Mucosa of rectum (tissue), 2 donors: ENCODE measurements at regions not wholly inside any gene's neighbourhood (a gene's known extent, or its start where the extent isn't known, plus 50 kb on each side); places are given as distances from the start of the nearest gene placed in this dataset.
"Not testable (repeated sequence)": the region's sequence is repeated elsewhere in the genome, so short reads cannot be mapped to it uniquely, and the experiment has no call there.

Experiments
- H3K27ac ChIP-seq, 2 donors: one replicate each; pipeline ENCODE4 v1.7.0; 2013; ENCODE audit warnings: inconsistent platforms in 2 of 2, low read depth in 2 of 2, low read length in 2 of 2
- H3K27me3 ChIP-seq, 2 donors: one replicate each; pipeline ENCODE4 v1.7.0; 2013; ENCODE audit warnings: low read length in 2 of 2; ENCODE audit not compliant: control insufficient read depth in 2 of 2, insufficient read depth in 2 of 2
- H3K36me3 ChIP-seq, 2 donors: one replicate each; pipeline ENCODE4 v1.7.0; 2013; ENCODE audit warnings: low read length in 2 of 2; ENCODE audit not compliant: control insufficient read depth in 2 of 2, insufficient read depth in 2 of 2
- H3K4me1 ChIP-seq, 2 donors: one replicate each; pipeline ENCODE4 v1.7.0; 2013; ENCODE audit warnings: low read length in 2 of 2, mild to moderate bottlenecking in 1 of 2; ENCODE audit not compliant: control insufficient read depth in 2 of 2, insufficient read depth in 2 of 2
- H3K4me3 ChIP-seq, 2 donors: one replicate each; pipeline ENCODE4 v1.7.0; 2013; ENCODE audit warnings: low read length in 2 of 2
- H3K9ac ChIP-seq, 2 donors: one replicate each; pipeline ENCODE4 v1.7.0; 2013; ENCODE audit warnings: low read length in 2 of 2, low read depth in 1 of 2, mild to moderate bottlenecking in 1 of 2
- H3K9me3 ChIP-seq, 2 donors: one replicate each; pipeline ENCODE4 v1.7.0; 2013; ENCODE audit warnings: low read length in 2 of 2; ENCODE audit not compliant: control insufficient read depth in 2 of 2
- donor health status: healthy.
- donor health status: Normal muscosa, but diverticular disease.

DNA sequence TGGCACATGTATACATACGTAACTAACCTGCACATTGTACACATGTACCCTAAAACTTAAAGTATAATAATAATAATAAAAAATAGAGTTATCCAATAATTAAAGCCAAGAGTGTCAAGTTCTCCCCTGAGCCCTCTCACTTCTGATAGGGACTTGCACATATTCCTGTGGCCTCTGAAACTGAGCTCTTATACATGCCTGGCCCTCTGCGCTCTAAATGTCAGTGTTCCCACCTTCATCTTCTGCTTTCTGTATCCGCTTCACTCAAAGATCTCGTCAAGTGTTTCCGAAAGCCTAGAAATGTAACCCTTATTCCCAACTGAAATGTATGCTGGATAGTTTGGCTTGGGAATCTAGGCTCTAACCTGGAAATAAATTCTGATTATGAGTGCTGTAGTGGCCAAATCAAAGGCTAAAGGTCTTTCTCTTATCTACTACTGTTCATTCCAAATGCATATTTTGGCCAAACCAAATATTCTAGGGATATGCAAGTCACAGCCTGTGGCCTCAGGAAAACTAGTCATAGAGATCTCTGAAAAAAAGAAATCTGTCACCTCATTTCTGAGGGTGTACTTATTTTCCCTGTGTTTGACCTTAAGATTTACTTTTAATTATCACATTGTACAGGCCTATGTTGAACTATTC is 99.5 kb upstream of the LYPLAL1 start:
- Histone ChIP-seq H3K9ac (no peak overlapping the region), H3K27me3 (no peaks in the 10 kb centered on the region), H3K4me3 (no peak overlapping the region), H3K9me3 (no peaks in the 10 kb centered on the region), H3K4me1 (no peaks in the 10 kb centered on the region), H3K36me3 (no peaks in the 10 kb centered on the region), H3K27ac (no peak overlapping the region)

DNA sequence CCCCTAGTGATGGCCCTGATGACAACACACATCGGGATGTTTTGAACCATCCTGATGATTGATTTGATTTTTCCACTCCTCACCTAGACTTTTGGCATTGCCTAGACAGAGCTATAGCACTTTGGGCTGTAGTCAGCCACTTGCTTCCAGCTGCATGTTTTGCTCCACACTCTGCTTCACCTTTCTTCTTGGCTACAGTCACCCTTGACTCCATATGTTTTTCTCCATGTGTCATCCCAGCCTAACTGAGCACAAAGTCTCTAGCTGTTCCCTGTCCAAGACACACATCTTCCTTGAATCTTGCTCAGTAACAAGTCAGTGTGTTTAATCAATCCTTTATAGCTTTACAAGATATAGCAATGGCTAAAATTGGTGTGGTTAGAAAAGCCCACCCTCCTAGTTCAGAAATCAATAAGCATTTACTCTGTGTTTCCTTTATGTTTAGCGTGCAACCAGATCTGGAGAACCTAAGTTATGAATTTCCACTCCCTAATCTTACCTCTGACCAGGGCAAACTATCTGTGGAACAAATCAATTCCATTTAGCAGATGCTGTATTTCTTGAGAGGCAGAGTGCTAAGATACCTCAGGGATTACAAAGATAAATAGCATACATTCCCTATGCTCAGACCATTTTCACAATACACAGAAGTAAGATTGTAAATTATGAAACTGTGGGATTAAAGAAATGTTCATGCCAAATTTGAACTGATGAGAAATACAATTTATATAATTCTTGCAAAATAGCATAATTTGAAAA is 98.4 kb upstream of the LYPLAL1 start:
- Histone ChIP-seq H3K9ac (no peak overlapping the region), H3K9me3 (no peaks in the 10 kb centered on the region), H3K36me3 (no peaks in the 10 kb centered on the region), H3K27ac (no peak overlapping the region), H3K27me3 (no peaks in the 10 kb centered on the region), H3K4me3 (no peak overlapping the region), H3K4me1 (no peaks in the 10 kb centered on the region)

DNA sequence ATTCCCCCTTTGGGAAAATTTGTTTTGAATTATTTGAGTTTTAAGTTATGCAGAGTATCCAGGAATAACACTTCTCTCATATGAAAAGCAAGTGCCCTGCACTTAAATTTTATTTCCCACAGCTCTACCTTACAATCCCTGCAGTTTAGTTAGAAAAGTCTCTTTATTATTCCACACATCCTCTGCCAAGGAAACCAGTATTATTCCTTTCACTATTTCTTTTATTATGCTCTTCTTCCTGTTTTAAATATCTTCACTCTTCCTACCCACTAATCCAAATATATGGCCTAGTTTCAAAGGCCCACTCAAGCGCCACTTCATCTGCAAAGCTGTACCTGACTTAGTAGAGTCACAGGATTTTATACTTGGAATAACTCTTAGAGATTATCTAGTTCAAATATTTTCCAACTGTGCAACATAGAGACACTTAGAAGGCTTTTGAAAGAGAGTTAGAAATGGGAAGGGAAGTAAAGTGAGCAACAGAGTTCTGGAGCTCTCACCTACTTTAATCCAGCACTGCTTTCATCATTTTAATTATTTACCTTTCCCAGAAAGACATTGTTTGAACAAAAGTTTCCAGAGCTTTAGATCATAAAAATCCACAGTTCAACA is 97.2 kb upstream of the LYPLAL1 start:
- no peaks in the 10 kb centered on the region for H3K4me1 ChIP-seq

GRCh38 chr1:219077767-219078166 is 95.9 kb upstream of the LYPLAL1 start:
- not testable (repeated sequence) for H3K9me3 ChIP-seq, H3K27me3 ChIP-seq

More for the DNA sequence above, 97.2 kb upstream of the LYPLAL1 start:
- H3K9ac ChIP-seq: no peak overlapping the region
- no peak overlapping the region for H3K27ac ChIP-seq
- H3K36me3 ChIP-seq: no peaks in the 10 kb centered on the region
- no peaks in the 10 kb centered on the region for H3K27me3 ChIP-seq
- no peak overlapping the region for H3K4me3 ChIP-seq
- no peaks in the 10 kb centered on the region for H3K9me3 ChIP-seq

GRCh38 chr1:219081943-219082925 is 91.4 kb upstream of the LYPLAL1 start:
- H3K4me1 ChIP-seq: no peaks in the 10 kb centered on the region
- no peaks in the 10 kb centered on the region for H3K36me3 ChIP-seq
- no peaks in the 10 kb centered on the region for H3K27me3 ChIP-seq
- no peak overlapping the region for H3K4me3 ChIP-seq
- H3K9me3 ChIP-seq: no peaks in the 10 kb centered on the region
- H3K27ac ChIP-seq: no peak overlapping the region
- H3K9ac ChIP-seq: no peak overlapping the region

More at GRCh38 chr1:219077767-219078166, 95.9 kb upstream of the LYPLAL1 start:
- not testable (repeated sequence) for H3K4me3 ChIP-seq, H3K36me3 ChIP-seq, H3K27ac ChIP-seq, H3K9ac ChIP-seq, H3K4me1 ChIP-seq

DNA sequence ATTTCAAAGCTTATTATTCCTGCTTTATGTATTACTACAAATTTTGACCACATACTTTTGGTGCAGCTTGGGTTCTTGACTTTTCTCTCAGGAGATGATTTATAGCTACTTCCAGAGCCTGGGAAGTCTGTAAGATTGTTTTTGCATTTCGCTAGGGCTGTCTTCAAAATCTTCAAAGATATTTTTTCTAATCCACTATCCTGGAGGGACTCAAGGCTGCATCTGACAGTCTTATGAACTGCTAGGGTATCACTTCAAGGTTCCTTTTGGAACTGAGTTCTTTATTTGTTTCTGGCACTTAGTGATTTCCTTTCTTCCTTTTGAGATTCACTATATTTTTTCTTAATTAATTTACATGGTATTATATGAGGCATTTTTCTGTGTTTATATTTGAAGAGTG is 90.0 kb upstream of the LYPLAL1 start:
- H3K9ac ChIP-seq: no peak overlapping the region
- H3K27me3 ChIP-seq: no peaks in the 10 kb centered on the region
- H3K36me3 ChIP-seq: no peaks in the 10 kb centered on the region
- H3K4me3 ChIP-seq: no peak overlapping the region
- peaks cover 0 to under 1% of the 10 kb centered on the region in 2 donors for H3K9me3 ChIP-seq
- no peak overlapping the region for H3K27ac ChIP-seq
- H3K4me1 ChIP-seq: no peaks in the 10 kb centered on the region

DNA sequence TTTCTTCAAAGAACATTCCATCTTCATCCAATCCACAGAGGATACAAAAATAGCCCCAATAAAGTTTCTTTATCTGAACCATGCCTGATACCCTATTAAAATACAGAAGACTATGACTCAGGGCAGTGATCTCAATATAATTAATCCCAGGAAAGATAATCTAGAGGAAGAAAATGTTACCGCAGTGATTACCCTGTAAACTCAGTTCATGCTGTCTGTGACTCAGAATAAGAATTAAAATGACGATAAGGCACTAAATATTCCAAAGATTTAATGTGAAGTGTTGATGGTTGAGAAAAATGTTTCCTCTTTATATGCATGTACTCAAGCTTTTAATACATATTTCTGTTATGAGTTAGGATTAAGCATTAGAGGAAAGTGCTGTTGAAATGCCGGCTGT is 88.6 kb upstream of the LYPLAL1 start:
- H3K4me3 ChIP-seq: no peak overlapping the region
- no peaks in the 10 kb centered on the region for H3K27me3 ChIP-seq
- H3K27ac ChIP-seq: no peak overlapping the region
- no peaks in the 10 kb centered on the region for H3K4me1 ChIP-seq
- no peak overlapping the region for H3K9ac ChIP-seq
- H3K36me3 ChIP-seq: no peaks in the 10 kb centered on the region
- H3K9me3 ChIP-seq: peaks cover 0 to 3% of the 10 kb centered on the region in 2 donors

- no peaks in the 10 kb centered on the region for H3K27me3 ChIP-seq
- no peaks in the 10 kb centered on the region for H3K4me1 ChIP-seq
- H3K36me3 ChIP-seq: no peaks in the 10 kb centered on the region
- H3K9ac ChIP-seq: no peak overlapping the region
- H3K9me3 ChIP-seq: peaks cover 0 to 3% of the 10 kb centered on the region in 2 donors
- no peak overlapping the region for H3K27ac ChIP-seq
- H3K4me3 ChIP-seq: no peak overlapping the region
Measured at GRCh38 chr1:219085988-219086387, 87.7 kb upstream of the LYPLAL1 start.

DNA sequence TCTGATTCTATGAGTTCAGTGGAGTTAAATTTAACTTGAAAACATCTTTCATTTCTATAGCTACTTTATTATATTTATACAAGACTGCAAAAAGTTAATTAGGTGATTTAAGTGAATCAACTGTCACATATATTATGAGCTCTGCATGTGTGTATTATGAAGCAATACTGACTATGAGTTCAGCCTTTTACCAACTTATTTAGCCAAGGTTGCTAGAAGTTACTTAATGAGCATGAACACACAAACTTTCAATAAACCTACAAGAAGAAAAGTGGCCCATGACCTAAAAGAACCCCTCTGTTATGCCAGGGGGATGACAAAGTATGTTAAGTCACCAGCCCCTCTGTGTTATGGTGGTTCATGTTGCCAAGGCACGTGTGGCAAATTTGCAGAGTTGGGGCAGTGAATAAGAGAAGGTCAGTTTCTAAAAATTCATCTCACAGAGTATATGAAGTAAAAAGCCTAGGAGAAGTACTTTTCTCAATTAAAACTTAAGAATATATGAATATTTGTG is 86.7 kb upstream of the LYPLAL1 start:
- no peaks in the 10 kb centered on the region for H3K36me3 ChIP-seq
- H3K27me3 ChIP-seq: no peaks in the 10 kb centered on the region
- no peak overlapping the region for H3K27ac ChIP-seq
- no peak overlapping the region for H3K9ac ChIP-seq
- H3K4me1 ChIP-seq: no peaks in the 10 kb centered on the region
- no peak overlapping the region for H3K4me3 ChIP-seq
- peaks cover 0 to 3% of the 10 kb centered on the region in 2 donors for H3K9me3 ChIP-seq
